Fibroblast of skin of abdomen (primary cell): ENCODE measurements at regions not wholly inside any gene's neighbourhood (a gene's known extent, or its start where the extent isn't known, plus 50 kb on each side); places are given as distances from the start of the nearest gene placed in this dataset.

Source experiments
- DNase-seq: peaks from one replicate; pipeline ENCODE4 v3.0.0-alpha.2; 2013

DNA sequence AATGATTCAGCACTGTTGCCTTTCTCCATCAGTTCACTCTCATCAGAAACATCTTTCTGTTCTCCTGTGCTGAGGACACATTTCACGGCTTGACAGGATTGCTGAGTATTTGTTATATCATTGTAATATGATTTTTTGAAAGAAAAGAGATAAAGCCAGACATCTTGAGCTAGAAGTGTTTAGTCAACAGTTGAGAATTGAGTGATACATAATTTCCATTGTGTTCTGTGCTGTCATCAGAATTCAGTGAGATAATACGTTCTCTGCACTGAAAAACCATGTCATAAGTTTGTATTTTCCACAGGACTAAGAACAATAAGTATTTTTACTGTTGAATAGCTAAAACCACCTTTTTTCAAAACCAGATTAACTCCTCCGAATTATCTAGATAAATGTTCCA, 50.2 kb upstream of the GPRIN3 start:
- DNase-seq, result no peak
